ENCODE measurements at regions not wholly inside any gene's neighbourhood (a gene's known extent, or its start where the extent isn't known, plus 50 kb on each side); places are given as distances from the start of the nearest gene placed in this dataset.

- Mint-ChIP-seq H3K36me3 (ENCODE audit: low read depth) (no peaks in the 10 kb centered on the region), H3K9me3 (no peaks in the 10 kb centered on the region), H3K4me1 (peaks cover 3% of the 10 kb centered on the region), H3K27ac (no peak overlapping the region), H3K4me3 (no peak overlapping the region), H3K27me3 (no peaks in the 10 kb centered on the region)
- POLR2A ChIA-PET = no interaction called here
- no peak for DNase-seq
- CTCF ChIA-PET = interaction anchor here (0.9 kb wide), 1 partner anchor 14 kb away, joined by 3 read pairs; no protein-coding TSS in a partner anchor
Measured at GRCh38 chr5:67454957-67455561, 258.5 kb upstream of the CD180 start.

DNA sequence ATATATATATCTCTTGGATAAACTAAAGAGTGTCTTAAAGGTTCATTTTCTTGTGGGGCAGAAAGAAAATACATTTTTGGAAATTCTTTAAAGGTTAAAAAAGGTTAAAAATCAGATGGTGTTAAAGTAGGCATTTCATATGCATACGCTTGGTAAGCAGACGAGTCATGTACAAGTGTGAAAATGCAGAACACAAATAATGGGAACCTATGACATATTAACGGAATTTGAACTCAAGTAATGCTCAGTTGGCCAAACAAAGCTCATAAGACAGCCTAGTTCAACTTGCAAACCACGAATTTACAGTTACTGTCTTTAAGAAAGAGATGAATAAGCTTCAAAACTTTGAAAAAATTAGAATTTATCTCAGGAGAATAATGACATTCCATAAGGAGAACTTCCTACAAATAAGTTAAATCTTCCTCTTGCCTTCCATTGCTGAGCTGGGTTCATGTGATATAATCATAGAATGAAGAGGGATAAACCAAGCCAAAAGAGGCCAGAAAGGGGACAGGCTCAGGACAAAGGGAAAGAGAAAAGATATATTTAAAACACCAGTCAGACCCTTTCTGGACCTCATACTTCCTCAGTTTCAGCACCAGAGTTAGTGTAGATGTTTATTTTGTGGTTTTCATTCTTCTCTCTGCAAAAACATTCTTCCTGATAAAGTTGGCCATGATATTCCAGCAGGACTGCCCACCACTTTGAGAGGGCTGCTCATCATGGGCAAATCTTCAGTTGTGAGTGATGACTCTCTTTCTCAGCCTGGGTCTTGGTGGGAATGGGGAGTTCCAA, 256.7 kb upstream of the CD180 start:
- H3K9me3 Mint-ChIP-seq = no peaks in the 10 kb centered on the region
- ChIA-PET POLR2A (no interaction called here), CTCF (no interaction called here)
- no peaks in the 10 kb centered on the region for H3K27me3 Mint-ChIP-seq
- DNase-seq = no peak
- H3K4me3 Mint-ChIP-seq = no peak overlapping the region
- no peaks in the 10 kb centered on the region for H3K36me3 Mint-ChIP-seq (ENCODE audit: low read depth)
- no peak overlapping the region for H3K27ac Mint-ChIP-seq
- H3K4me1 Mint-ChIP-seq = peaks cover 3% of the 10 kb centered on the region

DNA sequence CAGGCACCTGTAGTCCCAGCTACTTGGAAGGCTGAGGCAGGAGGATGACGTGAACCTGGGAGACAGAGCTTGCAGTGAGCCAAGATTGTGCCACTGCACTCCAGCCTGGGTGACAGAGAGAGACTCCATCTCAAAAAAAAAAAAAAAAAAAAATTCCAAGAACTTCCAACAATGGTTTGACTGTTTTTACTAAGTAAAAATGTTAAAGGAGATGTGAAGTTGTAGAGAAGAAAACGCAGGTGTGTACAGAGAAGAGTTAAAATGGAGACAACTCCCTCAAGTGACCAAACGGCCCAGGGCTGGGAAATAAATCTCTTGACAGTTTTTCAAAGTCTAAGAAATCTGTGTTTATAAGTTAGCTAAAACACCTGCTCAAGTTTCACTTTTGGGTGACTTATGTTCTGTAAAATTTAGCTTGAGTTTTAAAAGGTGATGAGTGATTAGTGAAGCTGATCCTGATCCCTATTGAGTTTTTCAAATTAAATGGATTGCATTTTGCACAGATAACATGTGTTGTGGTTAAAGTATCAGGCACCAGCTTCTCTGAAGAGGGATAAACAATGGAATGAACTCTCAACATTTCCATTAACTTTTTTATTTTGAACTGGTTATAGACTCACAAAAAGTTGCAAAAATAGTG, 255.2 kb upstream of the CD180 start:
- ChIA-PET CTCF (no interaction called here), POLR2A (no interaction called here)
- peaks cover 3% of the 10 kb centered on the region for H3K4me1 Mint-ChIP-seq
- H3K27me3 Mint-ChIP-seq = peaks cover 2% of the 10 kb centered on the region
- no peak for DNase-seq
- H3K9me3 Mint-ChIP-seq = no peaks in the 10 kb centered on the region
- H3K36me3 Mint-ChIP-seq (ENCODE audit: low read depth) = no peaks in the 10 kb centered on the region
- H3K27ac Mint-ChIP-seq = no peak overlapping the region
- H3K4me3 Mint-ChIP-seq = no peak overlapping the region

- H3K9me3 Mint-ChIP-seq = no peaks in the 10 kb centered on the region
- DNase-seq = no peak
- POLR2A ChIA-PET = no interaction called here
- H3K36me3 Mint-ChIP-seq (ENCODE audit: low read depth) = no peaks in the 10 kb centered on the region
- CTCF ChIA-PET = no interaction called here
- H3K4me3 Mint-ChIP-seq = no peak overlapping the region
- no peaks in the 10 kb centered on the region for H3K4me1 Mint-ChIP-seq
- H3K27ac Mint-ChIP-seq = no peak overlapping the region
- H3K27me3 Mint-ChIP-seq = peaks cover 2% of the 10 kb centered on the region
Measured at GRCh38 chr5:67447732-67448131, 251.1 kb upstream of the CD180 start.

GRCh38 chr5:67437905-67438845, 241.6 kb upstream of the CD180 start:
- Mint-ChIP-seq H3K27ac (no peak overlapping the region), H3K27me3 (peaks cover 1% of the 10 kb centered on the region), H3K9me3 (no peaks in the 10 kb centered on the region), H3K4me3 (no peak overlapping the region), H3K36me3 (ENCODE audit: low read depth) (no peaks in the 10 kb centered on the region), H3K4me1 (no peaks in the 10 kb centered on the region)
- ChIA-PET POLR2A (no interaction called here), CTCF (no interaction called here)
- DNase-seq = no peak

DNA sequence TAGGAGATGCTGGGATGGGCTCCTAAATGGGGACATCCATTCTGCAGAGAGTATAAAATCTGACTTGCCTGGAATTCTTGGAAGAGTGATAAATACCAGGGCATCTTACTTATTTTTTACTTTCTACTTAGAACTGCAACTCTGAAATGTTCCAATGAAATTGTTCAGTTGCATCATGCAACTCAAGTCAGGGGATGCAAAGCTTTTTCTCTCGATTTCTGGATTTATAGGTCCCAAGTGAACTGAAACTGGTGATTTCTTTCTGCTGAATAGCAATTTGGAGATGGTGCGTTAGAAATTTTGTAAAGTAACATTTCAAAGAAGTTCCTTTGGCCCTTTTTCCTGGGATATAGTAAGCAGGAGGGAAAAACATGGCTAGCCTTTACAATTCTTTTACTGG, 238.4 kb upstream of the CD180 start:
- Mint-ChIP-seq H3K4me3 (no peak overlapping the region), H3K9me3 (no peaks in the 10 kb centered on the region), H3K27ac (no peak overlapping the region), H3K36me3 (ENCODE audit: low read depth) (no peaks in the 10 kb centered on the region), H3K4me1 (no peaks in the 10 kb centered on the region), H3K27me3 (peaks cover 1% of the 10 kb centered on the region)
- POLR2A ChIA-PET = interaction anchor here (0.7 kb wide), 1 partner anchor 44 kb away, joined by 3 read pairs; no protein-coding TSS in a partner anchor
- no peak for DNase-seq
- CTCF ChIA-PET = no interaction called here

DNA sequence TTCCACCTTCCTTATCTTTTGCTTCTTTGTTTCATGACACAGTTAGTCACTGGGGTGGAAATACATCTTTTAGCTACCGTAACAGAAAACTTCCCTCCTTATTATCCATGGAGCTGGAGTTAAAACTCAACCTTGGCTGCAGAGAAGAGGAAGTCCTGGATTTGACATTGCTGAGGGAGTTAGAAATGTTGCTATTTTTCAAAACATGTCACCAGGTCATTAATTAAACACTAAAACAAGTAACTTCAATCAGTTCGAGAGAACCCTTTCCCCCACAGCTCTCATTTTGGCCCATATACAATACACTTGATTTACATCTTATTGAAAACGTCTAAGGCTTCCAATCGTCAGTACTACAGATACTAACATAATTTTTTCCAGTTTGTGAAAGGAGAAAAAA, 237.9 kb upstream of the CD180 start:
- DNase-seq = no peak
- no peaks in the 10 kb centered on the region for H3K9me3 Mint-ChIP-seq
- POLR2A ChIA-PET = no interaction called here
- peaks cover 1% of the 10 kb centered on the region for H3K27me3 Mint-ChIP-seq
- no peaks in the 10 kb centered on the region for H3K36me3 Mint-ChIP-seq (ENCODE audit: low read depth)
- no peak overlapping the region for H3K27ac Mint-ChIP-seq
- CTCF ChIA-PET = no interaction called here
- H3K4me3 Mint-ChIP-seq = no peak overlapping the region
- H3K4me1 Mint-ChIP-seq = no peaks in the 10 kb centered on the region

DNA sequence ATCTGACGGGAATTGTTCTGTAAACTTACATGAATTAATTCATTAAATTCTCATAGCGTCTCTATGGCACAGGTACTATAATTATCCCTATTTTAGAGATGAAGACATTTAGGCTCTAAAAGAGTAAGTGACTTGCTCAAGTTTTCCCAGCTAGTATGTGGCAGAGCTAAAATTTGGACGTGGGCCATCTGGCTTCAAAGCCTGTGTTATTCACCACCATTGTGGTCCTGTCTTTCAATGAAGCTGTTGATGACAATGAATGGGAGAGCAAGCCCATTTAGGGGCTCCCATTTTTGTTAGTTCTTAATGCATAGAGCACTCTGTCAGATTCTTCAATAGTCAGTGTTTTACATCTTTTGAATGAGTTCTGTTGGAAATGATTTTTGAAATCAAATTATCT, 236.0 kb upstream of the CD180 start:
- CTCF ChIA-PET = no interaction called here

DNA sequence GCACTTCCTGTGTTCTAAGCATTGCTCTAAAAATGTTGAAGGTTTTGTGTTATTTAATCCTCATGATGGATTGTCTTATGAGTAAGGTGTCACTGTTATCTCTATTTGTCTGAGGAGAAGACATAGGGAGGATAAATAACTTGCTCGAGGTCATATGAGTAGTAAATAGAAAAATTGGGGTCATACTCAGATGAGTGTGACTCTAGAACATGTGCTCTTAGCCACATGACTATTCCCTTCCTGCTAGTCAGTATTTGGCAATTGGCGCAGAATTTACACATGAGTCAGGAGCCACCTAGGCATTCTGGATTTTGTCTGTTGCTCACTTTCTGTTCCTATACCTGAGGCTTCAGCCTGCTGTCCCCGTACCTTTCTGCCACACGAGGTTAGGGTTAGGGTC, 234.6 kb upstream of the CD180 start:
- ChIA-PET POLR2A (no interaction called here), CTCF (no interaction called here)
- Mint-ChIP-seq H3K4me1 (no peaks in the 10 kb centered on the region), H3K36me3 (ENCODE audit: low read depth) (no peaks in the 10 kb centered on the region), H3K27ac (no peak overlapping the region), H3K27me3 (peaks cover 1% of the 10 kb centered on the region), H3K9me3 (no peaks in the 10 kb centered on the region), H3K4me3 (no peak overlapping the region)
- DNase-seq = no peak

More for the DNA sequence above, 236.0 kb upstream of the CD180 start:
- Mint-ChIP-seq H3K4me1 (no peaks in the 10 kb centered on the region), H3K9me3 (no peaks in the 10 kb centered on the region), H3K4me3 (no peak overlapping the region), H3K27ac (no peak overlapping the region), H3K27me3 (peaks cover 1% of the 10 kb centered on the region), H3K36me3 (ENCODE audit: low read depth) (no peaks in the 10 kb centered on the region)
- POLR2A ChIA-PET = no interaction called here
- no peak for DNase-seq

DNA sequence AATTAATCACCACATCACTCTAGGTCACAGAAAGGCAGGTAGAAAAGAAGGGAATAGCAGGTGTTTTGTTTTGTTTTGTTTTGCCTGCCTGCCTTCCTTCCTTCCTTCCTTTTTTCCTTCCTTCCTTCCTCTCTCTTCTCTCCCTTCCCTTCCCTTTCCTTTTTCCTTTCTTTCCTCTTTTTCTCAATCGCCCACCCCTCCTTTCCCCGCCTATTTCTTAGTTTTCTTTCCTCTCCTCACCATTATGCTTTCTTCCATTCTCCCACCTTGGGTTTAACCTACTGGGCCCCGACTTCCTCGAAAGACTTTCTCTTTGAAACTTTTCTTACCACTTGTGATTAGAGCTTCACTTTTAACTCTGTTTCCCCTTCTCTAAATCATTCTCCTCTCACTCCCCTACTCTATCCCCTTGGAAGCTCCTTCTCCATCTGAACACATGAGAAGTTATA, 231.3 kb upstream of the CD180 start:
- Mint-ChIP-seq H3K4me1 (no peaks in the 10 kb centered on the region), H3K36me3 (ENCODE audit: low read depth) (no peaks in the 10 kb centered on the region), H3K9me3 (no peaks in the 10 kb centered on the region), H3K27me3 (no peaks in the 10 kb centered on the region), H3K27ac (no peak overlapping the region), H3K4me3 (no peak overlapping the region)
- DNase-seq = no peak
- ChIA-PET POLR2A (no interaction called here), CTCF (no interaction called here)

DNA sequence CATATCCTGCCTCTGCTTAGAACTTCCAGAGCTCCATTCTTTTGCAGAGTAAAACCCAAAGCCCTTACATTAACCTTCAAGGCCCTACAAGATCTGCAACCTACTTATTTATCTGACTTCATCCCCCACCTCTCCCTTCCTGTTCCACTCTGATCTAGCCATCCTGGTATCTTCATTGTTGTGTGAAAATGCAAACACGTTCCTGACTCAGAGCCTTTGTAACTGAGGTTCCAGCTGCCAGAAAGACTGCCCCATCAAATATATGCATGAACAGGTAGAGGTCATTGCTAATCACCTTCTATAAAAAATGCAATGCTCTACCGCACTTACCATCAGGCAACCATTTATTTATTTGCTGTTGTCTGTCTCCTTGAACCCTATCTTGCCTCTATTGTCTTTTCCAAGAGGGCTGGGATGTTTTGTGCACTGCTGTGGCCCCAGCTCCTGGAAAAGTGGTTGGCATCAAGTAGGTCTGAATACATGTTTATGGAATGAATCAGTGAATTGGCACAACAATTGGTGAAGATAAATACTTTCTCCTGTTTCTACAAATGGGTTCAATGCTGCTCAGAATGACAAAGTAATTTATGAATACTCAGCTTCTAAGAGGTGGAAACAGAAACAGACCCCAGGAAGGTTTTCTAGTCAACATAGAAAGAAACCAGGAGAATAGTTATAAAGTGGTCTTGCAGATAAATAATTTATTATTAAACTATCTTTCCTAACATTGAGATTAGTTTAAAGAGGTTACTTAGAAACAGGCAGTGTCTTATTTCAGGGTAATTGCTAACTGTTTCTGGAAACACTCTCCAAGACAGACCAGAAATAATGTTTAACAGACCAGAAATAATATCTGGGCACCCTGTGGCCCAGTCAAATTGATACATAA, 230.6 kb upstream of the CD180 start:
- no peak overlapping the region for H3K4me3 Mint-ChIP-seq
- peaks cover under 1% of the 10 kb centered on the region for H3K9me3 Mint-ChIP-seq
- H3K27me3 Mint-ChIP-seq = no peaks in the 10 kb centered on the region
- peaks cover 2% of the 10 kb centered on the region for H3K4me1 Mint-ChIP-seq
- no peaks in the 10 kb centered on the region for H3K36me3 Mint-ChIP-seq (ENCODE audit: low read depth)
- CTCF ChIA-PET = no interaction called here
- POLR2A ChIA-PET = no interaction called here
- no peak for DNase-seq
- H3K27ac Mint-ChIP-seq = no peak overlapping the region

GRCh38 chr5:67425514-67425913, 228.9 kb upstream of the CD180 start:
- ChIA-PET POLR2A (no interaction called here), CTCF (no interaction called here)
- Mint-ChIP-seq H3K27me3 (no peaks in the 10 kb centered on the region), H3K4me3 (no peak overlapping the region), H3K9me3 (peaks cover 6% of the 10 kb centered on the region), H3K4me1 (peaks cover 8% of the 10 kb centered on the region), H3K27ac (no peak overlapping the region), H3K36me3 (ENCODE audit: low read depth) (no peaks in the 10 kb centered on the region)
- DNase-seq = no peak
